Breast epithelium (tissue), 3 donors: ENCODE measurements at regions not wholly inside any gene's neighbourhood (a gene's known extent, or its start where the extent isn't known, plus 50 kb on each side); places are given as distances from the start of the nearest gene placed in this dataset.

ENCODE experiments used
- POLR2A ChIP-seq: fragments of 450-650 bp; IDR thresholded peaks from one replicate; pipeline ENCODE4 v1.6.1; 2016; ENCODE audit warnings: antibody characterized with exemption, mild to moderate bottlenecking, moderate library complexity
- TF ChIP-seq, protein P1 (sequence below), 3 donors: fragments of 450-650 bp; IDR thresholded peaks; one replicate each; pipeline ENCODE4 v1.5.1; 2016 to 2017; ENCODE audit warnings: antibody characterized with exemption in 3 of 3, mild to moderate bottlenecking in 3 of 3, moderate library complexity in 3 of 3

- TF ChIP-seq, protein P1, sequence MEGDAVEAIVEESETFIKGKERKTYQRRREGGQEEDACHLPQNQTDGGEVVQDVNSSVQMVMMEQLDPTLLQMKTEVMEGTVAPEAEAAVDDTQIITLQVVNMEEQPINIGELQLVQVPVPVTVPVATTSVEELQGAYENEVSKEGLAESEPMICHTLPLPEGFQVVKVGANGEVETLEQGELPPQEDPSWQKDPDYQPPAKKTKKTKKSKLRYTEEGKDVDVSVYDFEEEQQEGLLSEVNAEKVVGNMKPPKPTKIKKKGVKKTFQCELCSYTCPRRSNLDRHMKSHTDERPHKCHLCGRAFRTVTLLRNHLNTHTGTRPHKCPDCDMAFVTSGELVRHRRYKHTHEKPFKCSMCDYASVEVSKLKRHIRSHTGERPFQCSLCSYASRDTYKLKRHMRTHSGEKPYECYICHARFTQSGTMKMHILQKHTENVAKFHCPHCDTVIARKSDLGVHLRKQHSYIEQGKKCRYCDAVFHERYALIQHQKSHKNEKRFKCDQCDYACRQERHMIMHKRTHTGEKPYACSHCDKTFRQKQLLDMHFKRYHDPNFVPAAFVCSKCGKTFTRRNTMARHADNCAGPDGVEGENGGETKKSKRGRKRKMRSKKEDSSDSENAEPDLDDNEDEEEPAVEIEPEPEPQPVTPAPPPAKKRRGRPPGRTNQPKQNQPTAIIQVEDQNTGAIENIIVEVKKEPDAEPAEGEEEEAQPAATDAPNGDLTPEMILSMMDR (IDR thresholded peaks at IDR 0.05), result no peak
- TF ChIP-seq POLR2A, result no peak
Observed at GRCh38 chr15:31953478-31953877, 76.8 kb upstream of the CHRNA7 start.
